GM13976 (cell line): ENCODE measurements at regions not wholly inside any gene's neighbourhood (a gene's known extent, or its start where the extent isn't known, plus 50 kb on each side); places are given as distances from the start of the nearest gene placed in this dataset.

Experiments used
- DNase-seq: peaks from one replicate; pipeline ENCODE4 v3.0.0; 2012; ENCODE audit warnings: low spot score
- CTCF ChIP-seq: IDR thresholded peaks from 2 replicates; pipeline ENCODE4 v1.5.1; 2012; ENCODE audit warnings: borderline replicate concordance, mild to moderate bottlenecking; ENCODE audit not compliant: insufficient read depth; ENCODE audit errors: extremely low read depth, missing control alignments, control extremely low read depth
- in situ Hi-C: fragments of 300-500 bp; cut with MboI; formaldehyde crosslinking; loops from one replicate; pipeline ENCODE4 v1.12.0; 2022; ENCODE audit warnings: low sequenced_read_pairs, mixed read lengths, inconsistent platforms; ENCODE audit not compliant: unreplicated experiment

- no peak for TF ChIP-seq CTCF
- in situ Hi-C loops = no loop called here
- DNase-seq = no peak
Observed at GRCh38 chr7:93018716-93019115, 99.1 kb downstream of the SAMD9 start.

GRCh38 chr7:93016681-93017381 lies 100.9 kb downstream of the SAMD9 start:
- TF ChIP-seq CTCF = no peak
- in situ Hi-C loops = no loop called here
- no peak for DNase-seq

- DNase-seq = no peak
- no peak for TF ChIP-seq CTCF
- in situ Hi-C loops = no loop called here
Observed at GRCh38 chr7:93015779-93016481, 101.8 kb downstream of the SAMD9 start.

GRCh38 chr7:93015101-93015778 lies 102.5 kb downstream of the SAMD9 start:
- in situ Hi-C loops = no loop called here
- TF ChIP-seq CTCF = no peak
- DNase-seq = no peak

GRCh38 chr7:93014410-93014809 lies 103.4 kb downstream of the SAMD9 start:
- no peak for DNase-seq
- in situ Hi-C loops = no loop called here
- TF ChIP-seq CTCF = no peak

- no peak for TF ChIP-seq CTCF
- in situ Hi-C loops = no loop called here
Observed at GRCh38 chr7:93013446-93014061, 104.2 kb downstream of the SAMD9 start.

More at GRCh38 chr7:93013446-93014061, 104.2 kb downstream of the SAMD9 start:
- DNase-seq = no peak
